Colonic mucosa (tissue), 4 donors: ENCODE measurements at regions not wholly inside any gene's neighbourhood (a gene's known extent, or its start where the extent isn't known, plus 50 kb on each side); places are given as distances from the start of the nearest gene placed in this dataset.

Experiments used
- DNase-seq: peaks from one replicate; pipeline ENCODE4 v3.0.0-alpha.2; 2020
- H3K27ac ChIP-seq: fragments of 200-600 bp; one replicate; pipeline ENCODE4 v1.8.0; 2021
- H3K27me3 ChIP-seq: fragments of 200-600 bp; one replicate; pipeline ENCODE4 v1.8.0; 2021
- H3K36me3 ChIP-seq: fragments of 200-600 bp; one replicate; pipeline ENCODE4 v1.8.0; 2021
- H3K4me1 ChIP-seq: fragments of 200-600 bp; one replicate; pipeline ENCODE4 v1.8.0; 2021; ENCODE audit warnings: mild to moderate bottlenecking
- H3K4me3 ChIP-seq: fragments of 200-600 bp; one replicate; pipeline ENCODE4 v1.8.0; 2021
- H3K9ac ChIP-seq, 2 donors: one replicate each; pipeline ENCODE4 v1.7.0; 2013; ENCODE audit warnings: control low read depth in 2 of 2, low read depth in 2 of 2, low read length in 2 of 2
- H3K9me3 ChIP-seq: fragments of 200-600 bp; one replicate; pipeline ENCODE4 v1.8.0; 2021
- CTCF ChIP-seq: fragments of 200-600 bp; IDR thresholded peaks from one replicate; pipeline ENCODE4 v1.8.0; 2022; ENCODE audit warnings: antibody characterized with exemption, mild to moderate bottlenecking
- intact Hi-C: fragments of 100-400 bp; cut with DNase I; formaldehyde crosslinking; loops from one replicate; pipeline ENCODE4 v1.14.1; 2022
- donor health status: healthy.
- donor health status: DM: no; HTN: no; CAD: no.
- donor health status: DM: no; HTN: no; CAD: no.

- no peak overlapping the region for H3K4me3 ChIP-seq
- no peak overlapping the region for H3K27ac ChIP-seq
- no peaks in the 10 kb centered on the region for H3K4me1 ChIP-seq
- H3K9me3 ChIP-seq: no peaks in the 10 kb centered on the region
- no peak for TF ChIP-seq CTCF
- DNase-seq: no peak
- H3K9ac ChIP-seq: no peak overlapping the region
- no peaks in the 10 kb centered on the region for H3K27me3 ChIP-seq
- H3K36me3 ChIP-seq: no peaks in the 10 kb centered on the region
- intact Hi-C loops: no loop called here
Measured at GRCh38 chr2:190765386-190766173, 115.0 kb upstream of the GLS start.

- no peak overlapping the region for H3K9ac ChIP-seq
- no peaks in the 10 kb centered on the region for H3K36me3 ChIP-seq
- no peaks in the 10 kb centered on the region for H3K9me3 ChIP-seq
- TF ChIP-seq CTCF: no peak
- H3K27ac ChIP-seq: no peak overlapping the region
- no peaks in the 10 kb centered on the region for H3K4me1 ChIP-seq
- no peaks in the 10 kb centered on the region for H3K27me3 ChIP-seq
- no peak for DNase-seq
- intact Hi-C loops: no loop called here
- no peak overlapping the region for H3K4me3 ChIP-seq
Measured at GRCh38 chr2:190766174-190766572, 114.4 kb upstream of the GLS start.

- no peaks in the 10 kb centered on the region for H3K36me3 ChIP-seq
- no peak overlapping the region for H3K9ac ChIP-seq
- no peak for TF ChIP-seq CTCF
- no peaks in the 10 kb centered on the region for H3K27me3 ChIP-seq
- H3K9me3 ChIP-seq: no peaks in the 10 kb centered on the region
- no peak overlapping the region for H3K4me3 ChIP-seq
- H3K4me1 ChIP-seq: no peaks in the 10 kb centered on the region
- DNase-seq: no peak
- H3K27ac ChIP-seq: no peak overlapping the region
- intact Hi-C loops: no loop called here
Measured at GRCh38 chr2:190766595-190766994, 114.0 kb upstream of the GLS start.

GRCh38 chr2:190767821-190768220, 112.8 kb upstream of the GLS start:
- no peak for DNase-seq
- Histone ChIP-seq H3K4me1 (no peaks in the 10 kb centered on the region), H3K36me3 (no peaks in the 10 kb centered on the region), H3K9ac (no peak overlapping the region), H3K9me3 (no peaks in the 10 kb centered on the region), H3K27me3 (no peaks in the 10 kb centered on the region), H3K4me3 (no peak overlapping the region), H3K27ac (no peak overlapping the region)
- no peak for TF ChIP-seq CTCF
- intact Hi-C loops: no loop called here

- Histone ChIP-seq H3K27me3 (no peaks in the 10 kb centered on the region), H3K4me3 (no peak overlapping the region), H3K9me3 (no peaks in the 10 kb centered on the region), H3K9ac (no peak overlapping the region), H3K4me1 (no peaks in the 10 kb centered on the region), H3K27ac (no peak overlapping the region), H3K36me3 (no peaks in the 10 kb centered on the region)
- intact Hi-C loops: no loop called here
- no peak for TF ChIP-seq CTCF
- no peak for DNase-seq
Measured at GRCh38 chr2:190769258-190769657, 111.4 kb upstream of the GLS start.
